ENCODE measurements at regions not wholly inside any gene's neighbourhood (a gene's known extent, or its start where the extent isn't known, plus 50 kb on each side); places are given as distances from the start of the nearest gene placed in this dataset.
"Not testable (repeated sequence)": the region's sequence is repeated elsewhere in the genome, so short reads cannot be mapped to it uniquely, and the experiment has no call there.

- no peak for DNase-seq
Measured at GRCh38 chr6:165842281-165842936, 179.4 kb upstream of the PDE10A start.

- DNase-seq, result no peak
Measured at GRCh38 chr6:165841153-165841558, 178.1 kb upstream of the PDE10A start.

- DNase-seq, result no peak
Measured at GRCh38 chr6:165837948-165838745, 175.1 kb upstream of the PDE10A start.

- DNase-seq, result not testable (repeated sequence)
Measured at GRCh38 chr6:165836648-165837047, 173.6 kb upstream of the PDE10A start.

GRCh38 chr6:165835410-165835851 is 172.4 kb upstream of the PDE10A start:
- DNase-seq, result no peak

- no peak for DNase-seq
Measured at GRCh38 chr6:165834613-165835259, 171.7 kb upstream of the PDE10A start.

DNA sequence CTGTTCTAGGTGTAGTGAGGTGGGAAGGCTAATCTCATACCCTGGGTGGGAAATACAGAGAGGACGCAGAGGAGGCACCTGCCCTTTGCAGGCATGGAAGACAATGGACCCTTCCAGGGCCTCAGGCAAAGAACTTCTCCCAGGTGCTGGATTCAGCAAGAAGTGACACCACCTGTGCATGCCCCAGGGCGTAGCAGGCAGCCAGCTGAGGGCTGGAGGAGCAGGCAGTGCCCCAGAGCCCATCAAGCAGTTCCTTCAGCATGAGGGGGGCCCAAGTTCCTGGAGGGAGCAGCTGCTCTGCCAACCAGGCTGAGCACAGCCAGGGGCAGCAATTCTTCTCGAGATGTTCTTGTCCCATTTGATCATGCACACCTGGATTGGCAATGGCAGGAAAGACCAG is 170.3 kb upstream of the PDE10A start:
- no peak for DNase-seq

DNA sequence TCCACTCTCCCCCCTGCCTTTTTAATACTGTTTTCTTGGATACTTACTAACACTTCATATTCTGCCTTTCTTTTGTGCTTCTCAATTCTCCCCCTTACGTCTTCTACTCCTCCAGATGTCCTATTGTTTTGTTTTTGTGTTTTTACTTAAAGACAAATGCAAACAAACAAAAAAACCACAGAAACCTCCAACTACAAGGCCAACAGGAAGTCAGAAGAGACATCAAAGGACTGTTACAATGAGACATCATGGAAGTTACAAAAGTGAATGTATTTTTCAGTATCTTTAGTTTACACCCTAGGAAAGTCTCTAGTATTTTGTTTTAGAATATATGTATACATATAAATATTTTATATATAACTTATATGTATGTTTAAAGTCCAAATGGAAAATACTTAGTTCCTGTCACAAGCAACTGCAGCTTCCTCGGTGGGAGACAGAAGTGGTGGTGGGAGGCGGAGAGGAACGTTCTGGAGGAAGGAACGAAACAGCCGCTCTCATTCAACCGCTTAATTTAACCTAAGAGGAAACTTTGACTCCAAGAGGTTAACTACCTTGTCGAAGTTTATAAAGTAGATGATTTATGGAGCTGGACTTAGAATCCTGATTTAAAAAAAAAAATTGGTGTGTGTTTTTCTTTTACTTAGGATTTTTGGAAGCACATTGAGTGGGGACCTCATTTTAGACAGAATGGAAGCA is 168.9 kb upstream of the PDE10A start:
- no peak for DNase-seq

DNA sequence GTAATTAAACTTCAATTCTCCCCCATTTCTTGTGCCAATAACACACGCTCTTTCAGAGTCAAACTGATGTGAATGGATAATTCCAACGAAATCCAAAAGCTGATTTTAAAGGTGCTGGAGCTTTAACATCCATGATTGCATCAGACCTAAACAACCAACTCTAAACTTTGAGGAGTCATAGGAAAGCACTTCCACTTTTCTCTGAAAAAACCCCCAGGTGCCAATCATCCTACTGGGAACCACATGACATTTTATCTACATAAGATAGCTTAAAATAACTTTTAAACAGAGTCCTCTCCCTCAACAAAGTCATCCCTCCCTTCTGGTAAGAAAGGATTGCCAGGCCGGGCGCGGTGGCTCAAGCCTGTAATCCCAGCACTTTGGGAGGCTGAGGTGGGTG is 167.7 kb upstream of the PDE10A start:
- DNase-seq, result no peak

- DNase-seq, result no peak
Measured at GRCh38 chr6:165829376-165829775, 166.3 kb upstream of the PDE10A start.

- no peak for DNase-seq
Measured at GRCh38 chr6:165827190-165827518, 164.1 kb upstream of the PDE10A start.

DNA sequence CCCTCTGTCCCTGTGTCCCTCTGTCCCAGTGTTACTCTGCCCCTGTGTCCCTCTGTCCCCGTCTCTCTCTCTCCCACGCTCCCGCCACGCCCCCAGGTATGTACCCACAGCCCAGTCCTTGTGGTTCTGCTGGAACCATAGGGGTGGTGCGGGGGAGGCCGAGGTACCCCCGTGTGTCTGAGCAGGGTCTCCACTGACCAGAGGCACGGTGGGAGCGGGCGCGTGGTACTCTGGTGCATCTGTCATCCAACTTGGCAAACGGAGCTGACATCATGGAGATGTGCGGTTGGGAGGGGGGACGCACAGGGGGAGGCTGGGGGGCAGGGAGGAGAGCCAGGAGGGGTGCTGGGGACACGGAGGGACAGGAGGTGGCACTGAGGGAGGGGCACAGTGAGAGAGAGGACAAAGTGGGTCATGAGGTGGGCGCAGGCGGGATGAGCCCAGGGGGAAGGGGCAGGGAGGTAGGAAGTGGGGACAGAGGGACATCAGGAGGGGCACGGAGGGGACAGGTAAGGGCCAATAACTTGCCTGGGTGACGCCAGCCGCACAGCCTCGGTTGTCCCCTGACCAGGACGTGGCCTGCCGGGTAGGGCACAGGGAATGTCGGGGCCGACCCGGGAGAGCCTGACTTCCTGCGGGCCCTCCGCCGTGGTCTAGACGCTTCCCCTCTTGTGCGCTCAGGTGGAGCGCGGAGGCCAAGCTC is 163.6 kb upstream of the PDE10A start:
- no peak for DNase-seq

DNA sequence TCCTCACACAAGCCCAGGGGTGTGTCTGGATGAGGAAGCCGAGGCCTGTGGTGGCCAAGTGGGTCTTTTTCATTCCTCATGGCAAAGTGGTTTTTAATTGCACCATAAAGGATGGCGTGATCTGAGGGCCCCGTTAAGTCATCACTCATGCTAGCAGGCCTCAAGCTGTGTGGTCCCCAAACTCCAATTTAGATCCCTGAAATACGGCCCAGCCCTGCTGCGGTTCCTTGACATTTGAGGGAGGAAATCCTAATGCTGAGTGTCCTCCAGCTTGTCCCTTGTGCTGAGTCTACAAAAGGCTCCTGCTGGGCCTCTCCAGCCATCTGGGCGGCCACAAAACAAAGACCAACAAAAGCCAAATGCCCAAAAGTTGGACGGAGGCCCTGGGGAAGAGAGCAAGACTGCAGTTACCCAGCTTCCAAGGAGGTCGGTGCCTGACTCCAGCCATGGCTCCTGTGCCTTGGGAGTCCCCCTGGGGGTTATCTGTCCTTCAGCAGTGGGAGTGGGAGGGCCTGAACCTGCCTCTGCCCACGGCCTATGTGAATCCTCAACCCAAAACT is 162.3 kb upstream of the PDE10A start:
- no peak for DNase-seq

DNA sequence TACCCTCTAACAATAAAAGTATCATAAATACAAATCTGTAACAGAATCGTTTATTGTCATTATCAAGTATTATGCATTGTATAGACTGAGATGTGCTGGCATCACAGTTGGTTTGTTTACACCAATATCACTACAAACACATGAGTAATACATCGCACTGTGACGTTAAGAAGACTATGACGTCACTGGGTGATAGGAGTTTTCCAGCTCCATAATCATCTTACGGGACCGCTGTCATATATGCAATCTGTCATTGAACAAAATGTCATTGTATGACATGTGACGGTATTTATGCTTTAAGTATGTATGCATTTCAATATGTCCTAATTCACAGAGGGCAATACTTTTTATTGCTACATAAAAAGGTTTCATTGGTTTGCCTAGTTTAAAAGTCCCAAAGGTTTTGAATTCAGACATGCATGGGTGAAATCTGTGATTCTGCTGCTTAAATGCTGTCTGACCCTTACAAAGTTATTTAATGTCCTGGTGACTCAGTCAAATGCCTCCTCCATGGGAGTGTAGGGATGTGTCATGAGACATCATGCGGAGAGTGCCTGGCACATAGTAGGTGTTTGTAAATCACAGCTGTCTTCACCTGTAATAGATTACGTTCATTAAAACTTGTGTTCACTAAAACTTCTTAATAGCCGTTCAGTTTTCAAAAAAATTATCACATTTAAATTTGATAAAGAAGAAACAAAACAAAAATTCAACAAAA is 160.7 kb upstream of the PDE10A start:
- DNase-seq, result no peak

DNA sequence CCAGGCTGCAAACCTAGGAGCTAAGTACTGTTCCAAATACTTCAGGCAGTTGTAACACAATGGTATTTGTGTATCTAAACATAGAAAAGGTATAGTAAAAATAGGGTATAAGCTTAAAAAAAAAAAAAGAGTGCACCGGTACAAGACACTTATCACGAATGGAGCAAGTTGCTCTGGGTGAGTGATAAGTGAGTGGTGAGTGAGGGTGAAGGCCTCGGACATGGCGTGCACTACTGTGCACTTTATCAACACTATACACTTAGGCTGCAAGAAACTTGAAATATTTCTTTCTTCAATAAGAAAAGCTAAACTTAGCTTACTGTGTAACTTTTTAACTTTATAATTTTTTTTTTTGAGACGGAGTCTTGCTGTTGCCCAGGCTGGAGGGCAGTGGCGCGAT is 159.5 kb upstream of the PDE10A start:
- no peak for DNase-seq

DNA sequence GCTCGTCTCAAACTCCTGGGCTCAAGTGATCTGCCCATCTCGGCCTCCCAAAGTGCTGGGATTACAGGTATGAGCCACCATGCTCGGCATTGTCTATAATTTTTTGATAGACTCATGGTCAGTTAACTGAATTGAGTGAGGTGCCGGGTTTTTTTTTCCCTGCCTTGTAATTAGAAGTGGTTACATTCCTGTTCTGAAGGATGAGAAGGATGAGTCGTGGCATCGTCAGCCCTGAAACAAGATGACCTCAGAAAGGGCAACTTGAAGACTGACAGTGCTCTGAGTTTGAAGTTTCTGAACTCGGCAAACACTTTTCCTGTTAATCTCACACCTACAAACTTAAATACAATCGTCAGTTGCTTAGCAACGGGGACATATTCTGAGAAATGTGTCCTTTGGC is 158.7 kb upstream of the PDE10A start:
- DNase-seq, result no peak

DNA sequence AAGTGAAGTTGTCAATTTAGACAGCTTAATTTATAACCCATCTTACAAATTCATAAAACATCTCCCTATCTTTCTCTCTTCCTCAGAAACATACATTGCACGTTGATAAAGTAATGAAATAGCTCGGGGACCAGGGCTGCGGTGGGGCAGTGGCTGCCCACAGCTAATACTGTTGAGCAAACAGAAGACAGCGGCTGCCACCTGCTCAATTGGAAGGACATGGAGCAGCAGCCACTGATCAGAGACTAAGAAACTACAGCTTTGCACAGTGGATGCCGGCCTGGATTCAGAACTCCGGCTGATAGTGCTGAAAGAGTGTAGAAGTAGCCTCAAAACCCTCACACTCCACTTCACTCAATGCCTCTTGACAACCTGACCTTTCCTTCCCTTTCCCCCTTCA is 157.9 kb upstream of the PDE10A start:
- DNase-seq, result no peak

DNA sequence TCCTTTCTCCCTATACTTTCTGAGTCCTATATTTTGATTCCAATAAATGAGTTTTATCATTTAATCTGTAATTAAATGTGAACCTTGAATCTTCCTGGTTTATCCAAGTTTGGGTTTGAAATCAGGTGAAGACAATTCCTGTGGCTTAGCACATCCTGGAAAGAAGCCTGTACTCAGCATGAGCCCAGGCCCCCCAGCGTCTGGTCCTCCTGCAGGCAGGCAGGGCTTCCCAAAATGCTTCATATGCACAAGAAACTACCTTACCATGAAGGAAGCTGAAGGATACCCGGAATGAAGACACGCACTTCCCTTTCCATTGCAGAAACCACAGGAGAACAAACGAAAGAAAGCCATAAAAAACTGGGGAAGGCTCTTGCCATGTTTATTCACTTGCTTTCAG is 157.4 kb upstream of the PDE10A start:
- DNase-seq, result no peak

DNA sequence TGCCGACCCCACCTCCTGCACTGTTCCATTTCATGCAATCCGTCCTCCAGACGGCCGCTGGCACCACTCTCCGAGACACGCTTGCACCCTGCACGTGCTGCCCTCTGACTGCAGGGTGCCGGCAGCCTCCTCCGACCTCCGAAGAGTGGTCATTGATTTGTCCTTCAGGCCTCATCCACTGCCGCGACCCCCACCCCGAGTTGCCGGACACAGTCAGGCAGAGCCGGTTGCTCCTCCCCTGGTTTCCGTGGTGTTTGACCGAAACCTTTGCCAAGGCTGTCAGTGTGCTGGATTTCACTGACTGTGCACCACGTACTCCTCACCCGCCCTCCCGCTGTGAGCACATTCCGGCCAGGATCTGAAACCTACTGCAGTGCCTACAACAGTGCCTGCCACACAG is 156.4 kb upstream of the PDE10A start:
- DNase-seq, result no peak

DNA sequence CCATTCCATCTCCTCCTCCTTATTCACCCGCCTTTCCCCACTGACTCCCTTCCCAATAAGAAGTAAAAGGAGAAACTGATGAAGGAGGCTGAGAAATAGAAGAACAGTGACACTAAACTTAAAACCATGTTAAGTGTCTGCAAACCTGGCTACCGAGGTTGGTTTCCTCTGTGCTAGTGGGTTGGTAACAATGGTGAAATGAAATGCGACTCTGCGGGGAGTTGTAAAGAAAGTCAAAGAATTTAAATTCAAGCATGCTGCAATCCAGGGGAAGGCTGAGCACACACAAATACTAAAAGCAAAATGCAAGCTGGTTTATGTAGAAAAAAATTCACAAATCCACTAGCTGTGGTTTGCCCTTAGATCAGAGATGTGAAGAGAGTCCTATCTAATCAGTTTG is 155.2 kb upstream of the PDE10A start:
- no peak for DNase-seq

DNA sequence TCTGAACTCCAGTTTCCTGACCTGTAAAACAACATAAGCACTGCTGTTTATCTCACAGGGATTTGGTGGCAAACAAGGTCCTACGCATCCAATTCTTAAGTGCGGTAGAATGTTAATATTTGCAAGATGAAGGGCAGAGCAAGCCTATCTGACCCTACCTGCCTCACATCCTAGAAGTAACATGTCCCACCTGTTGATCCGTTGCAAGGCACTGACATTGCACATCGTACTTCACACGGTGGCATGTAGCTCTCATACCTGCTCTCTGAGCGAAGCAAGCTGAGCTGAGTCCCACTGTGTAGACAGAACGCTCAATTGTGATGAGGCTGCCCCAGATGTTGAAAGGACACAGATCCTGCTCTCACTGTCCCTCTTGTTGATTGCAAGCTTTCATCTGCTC is 154.7 kb upstream of the PDE10A start:
- DNase-seq, result no peak

DNA sequence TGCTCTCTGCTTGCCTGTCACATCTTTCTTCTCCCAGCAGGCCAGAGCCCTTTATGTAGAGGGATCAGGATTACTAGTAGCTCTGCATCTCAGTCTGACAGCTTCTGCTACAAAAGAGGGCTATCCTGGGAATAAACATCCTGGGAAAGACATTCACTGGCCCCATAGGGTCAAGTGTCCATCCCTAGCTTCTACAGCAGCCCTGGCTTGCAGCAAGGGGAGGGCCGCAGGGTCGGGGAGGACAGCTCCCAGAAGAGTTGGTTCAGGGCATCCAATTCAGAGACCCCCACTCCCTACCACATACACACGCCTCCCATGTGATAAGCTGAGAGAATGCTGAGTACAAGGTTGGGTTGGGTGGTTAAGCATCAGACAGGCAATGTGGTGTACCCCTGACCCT is 154.1 kb upstream of the PDE10A start:
- DNase-seq, result no peak
